Neural cell (in vitro differentiated cells): ENCODE measurements at regions not wholly inside any gene's neighbourhood (a gene's known extent, or its start where the extent isn't known, plus 50 kb on each side); places are given as distances from the start of the nearest gene placed in this dataset.

ENCODE experiments used
- CTCF ChIP-seq: fragments of 450-650 bp; IDR thresholded peaks from 2 replicates; pipeline ENCODE4 v1.5.1; 2014; ENCODE audit warnings: antibody characterized with exemption, mild to moderate bottlenecking, moderate library complexity; ENCODE audit not compliant: poor library complexity, severe bottlenecking
- EP300 ChIP-seq: fragments of 450-650 bp; conservative IDR thresholded peaks from 2 replicates; pipeline ENCODE4 v1.6.1; 2014; ENCODE audit warnings: antibody characterized with exemption, mild to moderate bottlenecking, moderate library complexity; ENCODE audit not compliant: poor library complexity, severe bottlenecking
- EZH2 ChIP-seq: fragments of 200-600, 300-800 bp; shearing (Covaris generic), sonication (generic); IDR thresholded peaks from 2 replicates; pipeline ENCODE4 v1.6.1; 2014; ENCODE audit warnings: antibody characterized with exemption, low read length, borderline replicate concordance, mild to moderate bottlenecking; ENCODE audit not compliant: insufficient read depth, poor library complexity, severe bottlenecking
- POLR2AphosphoS5 ChIP-seq: IDR thresholded peaks from 2 replicates; pipeline ENCODE4 v1.6.1; 2012
- RAD21 ChIP-seq: fragments of 450-650 bp; conservative IDR thresholded peaks from 2 replicates; pipeline ENCODE4 v1.6.1; 2014; ENCODE audit warnings: antibody characterized with exemption, mild to moderate bottlenecking, moderate library complexity
- REST ChIP-seq: IDR thresholded peaks from 2 replicates; pipeline ENCODE4 v1.6.1; 2012; ENCODE audit warnings: borderline replicate concordance
- SMC3 ChIP-seq: fragments of 450-650 bp; conservative IDR thresholded peaks from 2 replicates; pipeline ENCODE4 v1.6.1; 2014; ENCODE audit warnings: antibody characterized with exemption, mild to moderate bottlenecking, moderate library complexity; ENCODE audit not compliant: poor library complexity
- TAF1 ChIP-seq: IDR thresholded peaks from 2 replicates; pipeline ENCODE4 v1.6.1; 2012; ENCODE audit warnings: low read depth

GRCh38 chr2:225842939-225843338 lies 443.4 kb downstream of the NYAP2 start:
- TF ChIP-seq CTCF (no peak), REST (no peak), EZH2 (no peak), TAF1 (no peak), POLR2AphosphoS5 (no peak), EP300 (no peak), SMC3 (no peak), RAD21 (no peak)
